Neural crest cell (in vitro differentiated cells): ENCODE measurements at regions not wholly inside any gene's neighbourhood (a gene's known extent, or its start where the extent isn't known, plus 50 kb on each side); places are given as distances from the start of the nearest gene placed in this dataset.
"Not testable (repeated sequence)": the region's sequence is repeated elsewhere in the genome, so short reads cannot be mapped to it uniquely, and the experiment has no call there.

Source experiments
- DNase-seq: peaks from one replicate; pipeline ENCODE4 v3.0.0; 2021; ENCODE audit warnings: low read depth, mixed read lengths, low spot score
- H3K27ac Mint-ChIP-seq: one replicate; pipeline ENCODE4 v1.8.0; 2021; ENCODE audit warnings: mild to moderate bottlenecking, mixed read lengths; ENCODE audit not compliant: unreplicated experiment
- H3K27me3 Mint-ChIP-seq: 2 replicates; pipeline ENCODE4 v1.8.0; 2021; ENCODE audit warnings: low read depth, mild to moderate bottlenecking, mixed read lengths
- H3K36me3 Mint-ChIP-seq: 2 replicates; pipeline ENCODE4 v1.8.0; 2021; ENCODE audit warnings: low read depth, mild to moderate bottlenecking, mixed read lengths
- H3K4me1 Mint-ChIP-seq: 2 replicates; pipeline ENCODE4 v1.8.0; 2021; ENCODE audit warnings: mixed read lengths
- H3K4me3 Mint-ChIP-seq: one replicate; pipeline ENCODE4 v1.8.0; 2021; ENCODE audit warnings: mild to moderate bottlenecking, mixed read lengths
- H3K9me3 Mint-ChIP-seq: 2 replicates; pipeline ENCODE4 v1.8.0; 2021; ENCODE audit warnings: mixed read lengths
- CTCF ChIP-seq: fragments of 200-600 bp; sonication (generic); conservative IDR thresholded peaks from 2 replicates; pipeline ENCODE4 v1.5.0; 2021; ENCODE audit warnings: antibody characterized with exemption, mild to moderate bottlenecking

GRCh38 chr17:13835151-13835550 is 233.4 kb upstream of the HS3ST3A1 start:
- H3K36me3 Mint-ChIP-seq: peaks cover 3% of the 10 kb centered on the region
- H3K27me3 Mint-ChIP-seq: no peaks in the 10 kb centered on the region
- H3K4me1 Mint-ChIP-seq: no peaks in the 10 kb centered on the region
- TF ChIP-seq CTCF: no peak
- no peak for DNase-seq
- H3K9me3 Mint-ChIP-seq: no peaks in the 10 kb centered on the region
- no peak overlapping the region for H3K27ac Mint-ChIP-seq
- H3K4me3 Mint-ChIP-seq: no peak overlapping the region

DNA sequence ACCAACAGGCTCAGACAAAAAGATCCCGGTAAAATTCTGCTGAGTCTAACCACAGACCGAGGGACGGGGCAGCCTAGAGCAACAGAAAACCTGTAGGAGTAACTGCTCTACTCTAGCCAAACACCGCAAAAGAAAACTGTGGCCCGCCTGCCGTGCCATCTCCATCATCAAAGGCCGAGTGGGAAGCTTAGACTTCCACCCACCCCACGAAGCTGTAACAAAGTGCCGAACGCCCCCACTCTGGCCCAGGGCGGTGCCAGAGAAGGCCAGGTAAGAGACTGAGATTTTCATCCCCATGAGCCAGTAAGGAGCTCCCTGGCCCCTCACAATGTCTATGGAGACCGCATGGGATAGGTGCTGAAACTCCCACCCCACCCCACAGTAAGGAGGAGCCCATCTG is 231.9 kb upstream of the COX10 start:
- Mint-ChIP-seq H3K9me3 (no peaks in the 10 kb centered on the region), H3K27me3 (no peaks in the 10 kb centered on the region), H3K36me3 (no peaks in the 10 kb centered on the region), H3K4me3 (no peak overlapping the region), H3K27ac (no peak overlapping the region), H3K4me1 (no peaks in the 10 kb centered on the region)
- TF ChIP-seq CTCF: no peak
- no peak for DNase-seq

GRCh38 chr17:13840254-13840653 is 229.1 kb upstream of the COX10 start:
- DNase-seq: no peak
- no peak for TF ChIP-seq CTCF
- no peaks in the 10 kb centered on the region for H3K27me3 Mint-ChIP-seq

DNA sequence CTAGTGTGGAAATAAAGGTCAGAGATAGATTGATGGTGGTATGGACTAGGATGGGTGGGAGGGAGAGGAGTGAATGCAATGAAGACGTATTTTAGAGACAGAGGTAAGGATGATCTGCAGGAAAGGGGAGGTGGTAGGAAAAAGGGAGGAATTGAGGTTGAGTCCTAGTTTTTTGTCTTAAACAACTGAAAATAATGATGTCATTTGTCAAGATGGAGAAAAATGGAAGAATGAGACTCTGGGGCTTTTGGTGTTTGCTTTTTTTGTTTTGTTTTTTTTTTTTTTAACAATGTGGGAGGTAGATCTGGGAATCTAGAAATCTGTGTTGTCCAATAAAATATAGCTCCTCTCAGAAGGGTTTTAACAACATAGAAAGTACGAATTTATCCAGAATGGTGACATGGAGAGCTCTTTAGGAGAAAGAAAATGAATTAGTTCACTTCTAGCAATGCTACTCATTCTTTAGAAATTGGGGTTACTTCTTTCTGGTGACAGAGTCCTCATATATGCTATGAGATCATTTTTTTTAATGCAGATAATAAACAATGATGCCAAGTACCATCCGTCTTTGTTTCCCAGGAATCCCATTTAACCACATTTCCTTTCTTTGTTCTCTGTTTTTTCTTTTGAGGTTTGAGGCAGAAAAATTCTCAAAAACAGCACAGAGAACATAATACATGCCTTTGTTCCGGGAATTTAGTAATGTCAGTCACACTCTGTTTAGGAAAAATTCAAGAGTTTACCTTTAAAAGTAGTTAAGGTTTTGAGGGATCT is 225.3 kb upstream of the COX10 start:
- peak overlapping the region; percentile 85 for H3K27ac Mint-ChIP-seq
- peaks cover 10% of the 10 kb centered on the region for H3K36me3 Mint-ChIP-seq
- peaks cover 12% of the 10 kb centered on the region for H3K9me3 Mint-ChIP-seq
- TF ChIP-seq CTCF: no peak
- peaks cover 14% of the 10 kb centered on the region for H3K4me1 Mint-ChIP-seq
- DNase-seq: no peak
- H3K27me3 Mint-ChIP-seq: no peaks in the 10 kb centered on the region
- no peak overlapping the region for H3K4me3 Mint-ChIP-seq

More at GRCh38 chr17:13840254-13840653, 229.1 kb upstream of the COX10 start:
- Mint-ChIP-seq H3K36me3 (peaks cover 5% of the 10 kb centered on the region), H3K4me1 (peaks cover 14% of the 10 kb centered on the region), H3K4me3 (no peak overlapping the region), H3K27ac (no peak overlapping the region), H3K9me3 (no peaks in the 10 kb centered on the region)

GRCh38 chr17:13851889-13852288 is 217.4 kb upstream of the COX10 start:
- no peak for TF ChIP-seq CTCF
- peaks cover 10% of the 10 kb centered on the region for H3K9me3 Mint-ChIP-seq
- H3K27ac Mint-ChIP-seq: no peak overlapping the region
- peaks cover 11% of the 10 kb centered on the region for H3K36me3 Mint-ChIP-seq
- H3K27me3 Mint-ChIP-seq: no peaks in the 10 kb centered on the region
- no peak for DNase-seq
- H3K4me3 Mint-ChIP-seq: no peak overlapping the region
- H3K4me1 Mint-ChIP-seq: no peaks in the 10 kb centered on the region

GRCh38 chr17:13855730-13856129 is 213.6 kb upstream of the COX10 start:
- H3K4me1 Mint-ChIP-seq, H3K4me3 Mint-ChIP-seq, DNase-seq, H3K27ac Mint-ChIP-seq, H3K9me3 Mint-ChIP-seq, H3K27me3 Mint-ChIP-seq: not testable (repeated sequence)
- H3K36me3 Mint-ChIP-seq: peaks cover 20% of the 10 kb centered on the region
